ENCODE measurements at regions not wholly inside any gene's neighbourhood (a gene's known extent, or its start where the extent isn't known, plus 50 kb on each side); places are given as distances from the start of the nearest gene placed in this dataset.

GRCh38 chr6:137290601-137291261 lies 71.5 kb upstream of the IFNGR1 start:
- DNase-seq (ENCODE audit: low read depth): no peak
- TF ChIP-seq, protein P1, sequence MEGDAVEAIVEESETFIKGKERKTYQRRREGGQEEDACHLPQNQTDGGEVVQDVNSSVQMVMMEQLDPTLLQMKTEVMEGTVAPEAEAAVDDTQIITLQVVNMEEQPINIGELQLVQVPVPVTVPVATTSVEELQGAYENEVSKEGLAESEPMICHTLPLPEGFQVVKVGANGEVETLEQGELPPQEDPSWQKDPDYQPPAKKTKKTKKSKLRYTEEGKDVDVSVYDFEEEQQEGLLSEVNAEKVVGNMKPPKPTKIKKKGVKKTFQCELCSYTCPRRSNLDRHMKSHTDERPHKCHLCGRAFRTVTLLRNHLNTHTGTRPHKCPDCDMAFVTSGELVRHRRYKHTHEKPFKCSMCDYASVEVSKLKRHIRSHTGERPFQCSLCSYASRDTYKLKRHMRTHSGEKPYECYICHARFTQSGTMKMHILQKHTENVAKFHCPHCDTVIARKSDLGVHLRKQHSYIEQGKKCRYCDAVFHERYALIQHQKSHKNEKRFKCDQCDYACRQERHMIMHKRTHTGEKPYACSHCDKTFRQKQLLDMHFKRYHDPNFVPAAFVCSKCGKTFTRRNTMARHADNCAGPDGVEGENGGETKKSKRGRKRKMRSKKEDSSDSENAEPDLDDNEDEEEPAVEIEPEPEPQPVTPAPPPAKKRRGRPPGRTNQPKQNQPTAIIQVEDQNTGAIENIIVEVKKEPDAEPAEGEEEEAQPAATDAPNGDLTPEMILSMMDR (IDR thresholded peaks at IDR 0.05; ENCODE audit: insufficient read depth, low read depth, low read length, missing control alignments): no peak
- no peak overlapping the region for H3K4me3 ChIP-seq (ENCODE audit: low read length)

DNA sequence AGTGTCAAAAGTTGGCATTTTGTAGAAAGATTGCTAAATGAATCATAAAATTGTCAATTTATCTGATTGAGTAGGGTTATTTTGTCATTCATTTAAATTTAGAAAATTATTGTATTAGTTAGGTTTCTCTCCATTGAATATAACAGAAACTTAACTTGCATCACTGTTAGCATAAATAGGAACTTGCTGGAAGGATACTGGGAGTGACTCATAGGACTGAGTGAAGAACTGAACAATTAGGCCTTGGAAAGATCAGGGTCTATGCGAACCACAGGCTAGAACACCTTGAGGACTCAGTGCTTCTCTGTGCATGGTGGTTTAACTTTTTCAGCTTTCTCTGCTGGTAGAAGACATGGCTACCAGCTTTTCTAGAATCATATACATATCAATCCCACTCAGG lies 67.7 kb upstream of the IFNGR1 start:
- TF ChIP-seq, protein P1 (IDR thresholded peaks at IDR 0.05; ENCODE audit: insufficient read depth, low read depth, low read length, missing control alignments): no peak
- H3K4me3 ChIP-seq (ENCODE audit: low read length): no peak overlapping the region
- DNase-seq (ENCODE audit: low read depth): peak; percentile 32

DNA sequence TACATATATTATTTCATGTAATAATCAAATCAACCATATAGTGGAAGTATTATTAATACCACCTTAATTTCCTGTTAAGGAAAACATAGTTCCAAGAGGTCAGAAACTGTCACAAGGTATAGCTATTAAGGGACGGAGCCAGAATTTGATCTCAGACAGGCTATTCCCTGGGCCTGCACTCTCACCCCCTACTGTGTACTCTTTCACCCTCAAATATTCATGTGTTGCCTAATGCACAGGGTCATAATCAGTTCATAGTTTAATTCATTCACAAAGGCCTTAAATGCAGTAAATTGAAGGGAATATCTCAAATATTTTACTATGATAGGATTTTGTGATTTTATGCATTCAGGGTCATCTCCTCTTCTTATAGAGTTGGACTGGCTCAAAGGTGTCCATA lies 67.2 kb upstream of the IFNGR1 start:
- no peak overlapping the region for H3K4me3 ChIP-seq (ENCODE audit: low read length)
- TF ChIP-seq, protein P1 (IDR thresholded peaks at IDR 0.05; ENCODE audit: insufficient read depth, low read depth, low read length, missing control alignments): no peak
- no peak for DNase-seq (ENCODE audit: low read depth)

- TF ChIP-seq, protein P1 (IDR thresholded peaks at IDR 0.05; ENCODE audit: insufficient read depth, low read depth, low read length, missing control alignments): no peak
- no peak for DNase-seq (ENCODE audit: low read depth)
- no peak overlapping the region for H3K4me3 ChIP-seq (ENCODE audit: low read length)
These were observed 65.6 kb upstream of the IFNGR1 start for GRCh38 chr6:137284811-137285110.

- TF ChIP-seq, protein P1 (IDR thresholded peaks at IDR 0.05; ENCODE audit: insufficient read depth, low read depth, low read length, missing control alignments): no peak
- H3K4me3 ChIP-seq (ENCODE audit: low read length): no peak overlapping the region
- no peak for DNase-seq (ENCODE audit: low read depth)
These were observed 65.0 kb upstream of the IFNGR1 start for GRCh38 chr6:137283940-137284810.

- TF ChIP-seq, protein P1 (IDR thresholded peaks at IDR 0.05; ENCODE audit: insufficient read depth, low read depth, low read length, missing control alignments): no peak
- H3K4me3 ChIP-seq (ENCODE audit: low read length): no peak overlapping the region
- DNase-seq (ENCODE audit: low read depth): no peak
These were observed 63.9 kb upstream of the IFNGR1 start for GRCh38 chr6:137283080-137283479.
